Suppressor macrophage (primary cell): ENCODE measurements at regions not wholly inside any gene's neighbourhood (a gene's known extent, or its start where the extent isn't known, plus 50 kb on each side); places are given as distances from the start of the nearest gene placed in this dataset.

Experiments used
- DNase-seq, 4 experiments: peaks; one replicate each; pipeline ENCODE4 v3.0.0-alpha.2; 2020 to 2022

DNA sequence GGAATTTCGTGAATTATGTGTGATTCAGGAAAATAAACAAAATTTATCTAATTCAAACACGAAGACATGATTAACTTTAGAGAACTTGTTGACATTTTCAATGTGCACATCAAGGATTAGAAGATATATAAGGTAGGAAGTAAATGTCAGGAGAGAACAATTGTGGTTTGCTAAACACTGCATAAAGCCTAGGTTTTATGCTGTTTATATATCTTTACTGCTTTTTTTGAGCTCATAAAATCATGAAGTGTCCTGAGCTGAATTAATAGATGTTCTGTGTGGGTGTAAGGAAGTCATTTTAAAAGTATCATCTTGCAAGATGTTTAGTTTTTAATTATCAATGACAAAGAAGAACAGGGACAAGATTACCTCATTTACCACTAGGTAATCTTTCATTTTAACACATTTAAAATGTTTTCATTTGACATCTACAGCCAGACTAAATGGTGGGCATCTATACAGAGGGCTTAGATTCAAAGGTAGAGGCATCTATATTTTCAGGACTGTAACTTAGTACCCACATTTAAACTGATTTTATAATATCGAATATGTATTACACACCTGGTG is 382.8 kb downstream of the ADAMTS20 start:
- no peak for DNase-seq

- no peak for DNase-seq
Measured at GRCh38 chr12:43167691-43168090, 384.3 kb downstream of the ADAMTS20 start.

GRCh38 chr12:43165351-43165750 is 386.7 kb downstream of the ADAMTS20 start:
- no peak for DNase-seq

GRCh38 chr12:43162138-43162537 is 389.9 kb downstream of the ADAMTS20 start:
- no peak for DNase-seq

DNA sequence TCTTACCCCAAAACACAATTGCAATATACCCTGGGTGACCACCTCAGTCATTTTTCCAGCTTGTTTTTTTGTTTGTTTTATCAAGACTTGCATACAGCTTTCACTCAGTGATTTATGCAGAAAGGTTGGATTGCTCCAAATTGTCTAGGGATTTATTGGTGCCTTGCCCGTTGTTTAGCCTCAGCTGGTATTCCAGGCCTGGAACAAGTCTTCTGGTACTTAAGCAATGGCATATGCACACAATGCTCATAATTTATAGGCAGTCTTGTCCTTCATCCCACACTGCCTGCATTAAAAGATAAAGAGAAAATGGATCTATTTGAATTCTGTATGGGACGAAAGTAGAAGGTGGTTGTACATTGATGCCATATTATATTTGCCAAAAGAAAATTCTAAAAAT is 392.5 kb downstream of the ADAMTS20 start:
- DNase-seq: no peak

DNA sequence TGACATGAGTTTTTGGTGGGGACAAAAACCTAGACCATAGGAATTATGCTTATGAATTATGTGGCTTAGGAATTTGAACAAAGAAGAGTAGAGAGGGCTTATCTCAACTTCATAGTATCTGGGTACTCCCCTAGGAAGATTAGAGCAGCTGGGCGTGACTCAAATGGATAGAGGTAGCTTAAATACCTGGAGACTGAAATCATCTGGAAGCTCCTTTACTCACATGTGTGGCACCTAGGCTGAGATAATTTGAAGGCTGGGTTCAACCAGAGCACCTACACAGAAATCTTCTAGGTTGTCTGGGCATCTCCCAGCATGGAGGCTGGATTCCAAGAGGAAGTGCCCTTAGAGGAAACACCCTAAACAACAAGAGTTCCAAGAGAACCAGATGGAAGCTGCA is 393.9 kb downstream of the ADAMTS20 start:
- no peak for DNase-seq

GRCh38 chr12:43155376-43155775 is 396.6 kb downstream of the ADAMTS20 start:
- no peak for DNase-seq

DNA sequence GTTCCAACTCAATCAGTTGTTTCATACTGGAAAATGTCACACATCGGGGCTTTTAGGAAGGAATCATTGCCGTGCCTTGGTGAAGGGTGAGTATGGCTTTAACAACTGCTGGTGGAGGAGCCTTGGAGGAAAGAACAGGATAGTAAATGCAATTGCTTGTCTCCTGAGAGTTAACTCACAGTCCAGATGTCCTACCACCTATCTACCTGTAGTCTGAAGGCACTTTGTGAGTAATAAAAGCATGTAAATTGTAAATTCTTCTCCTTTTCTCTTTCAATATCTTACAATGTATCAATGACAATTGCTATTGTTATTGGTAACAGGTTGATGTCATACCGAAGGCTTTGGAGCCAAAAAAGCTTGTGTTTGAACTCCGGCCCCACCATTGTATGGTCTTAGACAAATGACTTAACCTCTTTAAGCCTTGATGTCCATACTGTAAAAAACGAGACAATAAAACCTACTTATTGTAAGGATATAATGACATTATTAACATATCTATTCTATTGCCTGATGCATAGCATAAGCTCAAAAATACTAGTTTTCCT is 397.4 kb downstream of the ADAMTS20 start:
- DNase-seq: no peak

GRCh38 chr12:43151441-43151981 is 400.5 kb downstream of the ADAMTS20 start:
- DNase-seq: no peak

DNA sequence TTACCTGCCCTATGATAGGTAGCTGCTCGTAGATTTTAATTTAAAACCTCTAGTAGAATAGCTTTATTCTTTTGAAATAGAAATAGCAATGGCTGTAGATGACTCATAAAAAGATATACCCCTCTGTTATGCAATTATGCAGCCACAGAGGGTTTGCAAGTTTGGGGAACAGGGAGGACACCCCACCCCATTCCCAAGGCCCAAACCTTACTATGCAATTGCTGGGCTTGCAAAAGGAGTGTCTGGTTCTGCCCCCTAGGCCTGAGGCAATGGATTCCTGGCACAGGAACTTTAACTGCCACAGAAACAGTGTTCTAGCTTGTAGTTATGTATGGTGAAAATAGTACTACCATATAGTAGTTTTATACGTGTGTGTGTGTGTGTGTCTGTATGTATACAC is 403.3 kb downstream of the ADAMTS20 start:
- DNase-seq: peak in 1 of 4 experiments; percentile 1

DNA sequence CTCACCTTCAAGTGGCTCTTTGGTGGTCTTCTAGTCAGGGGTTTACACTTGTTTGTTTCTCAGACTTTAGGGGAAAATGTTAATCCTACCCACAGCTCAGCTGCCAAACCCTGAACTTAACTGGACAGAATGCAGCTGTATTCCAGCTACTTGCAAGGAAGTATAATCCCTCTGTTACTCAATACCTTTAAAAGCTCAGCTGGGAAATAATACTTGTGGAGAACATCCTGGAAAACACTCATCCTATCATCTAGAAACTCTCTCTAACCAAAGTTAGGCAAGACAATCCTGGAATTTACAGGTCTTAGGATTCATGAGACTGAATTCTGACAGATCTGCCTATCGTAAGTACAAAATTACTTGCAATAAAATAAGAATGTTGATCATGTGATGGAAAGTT is 404.1 kb downstream of the ADAMTS20 start:
- DNase-seq: no peak

- DNase-seq: no peak
Measured at GRCh38 chr12:43145481-43145880, 406.5 kb downstream of the ADAMTS20 start.

DNA sequence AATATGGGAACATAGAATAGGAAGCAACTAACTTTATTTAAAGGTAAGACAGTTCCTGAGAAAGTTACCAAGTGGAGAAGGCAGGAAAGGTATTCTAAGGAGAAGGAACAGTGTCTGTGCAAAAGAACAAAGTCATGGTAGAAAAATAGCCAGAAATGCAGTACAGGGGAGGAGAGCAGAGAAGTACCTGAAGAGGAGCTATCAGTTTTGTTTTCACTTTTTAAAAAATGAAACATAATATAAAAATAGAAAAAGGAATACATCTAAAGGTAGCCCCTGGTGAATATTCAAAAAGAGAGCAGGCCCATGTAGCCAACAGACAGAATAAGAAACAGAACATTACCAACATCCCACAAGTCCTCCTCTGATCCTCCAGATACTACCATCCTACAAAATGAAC is 408.7 kb downstream of the ADAMTS20 start:
- DNase-seq: no peak

GRCh38 chr12:43132291-43132690 is 419.7 kb downstream of the ADAMTS20 start:
- DNase-seq: no peak

DNA sequence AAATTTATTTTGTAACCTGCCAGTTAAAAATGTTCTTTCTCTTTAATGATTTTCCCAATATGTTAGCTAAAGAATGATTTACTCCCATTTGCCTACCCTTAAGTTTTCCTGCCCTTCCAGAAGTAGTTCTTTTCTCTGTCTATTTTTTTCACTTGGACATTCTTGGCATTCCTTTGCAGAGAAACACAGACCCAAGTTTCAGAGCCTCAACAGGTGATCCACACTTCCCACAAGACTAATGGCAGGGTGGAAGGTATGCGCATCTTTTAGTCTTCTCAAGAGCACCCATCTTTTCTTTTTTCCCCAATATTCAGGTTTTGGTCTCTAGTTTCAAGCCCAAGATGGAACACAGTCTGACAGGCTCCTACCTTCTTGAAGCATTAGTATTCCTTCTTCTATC is 420.7 kb downstream of the ADAMTS20 start:
- no peak for DNase-seq

- DNase-seq: no peak
Measured at GRCh38 chr12:43127886-43128549, 424.0 kb downstream of the ADAMTS20 start.

DNA sequence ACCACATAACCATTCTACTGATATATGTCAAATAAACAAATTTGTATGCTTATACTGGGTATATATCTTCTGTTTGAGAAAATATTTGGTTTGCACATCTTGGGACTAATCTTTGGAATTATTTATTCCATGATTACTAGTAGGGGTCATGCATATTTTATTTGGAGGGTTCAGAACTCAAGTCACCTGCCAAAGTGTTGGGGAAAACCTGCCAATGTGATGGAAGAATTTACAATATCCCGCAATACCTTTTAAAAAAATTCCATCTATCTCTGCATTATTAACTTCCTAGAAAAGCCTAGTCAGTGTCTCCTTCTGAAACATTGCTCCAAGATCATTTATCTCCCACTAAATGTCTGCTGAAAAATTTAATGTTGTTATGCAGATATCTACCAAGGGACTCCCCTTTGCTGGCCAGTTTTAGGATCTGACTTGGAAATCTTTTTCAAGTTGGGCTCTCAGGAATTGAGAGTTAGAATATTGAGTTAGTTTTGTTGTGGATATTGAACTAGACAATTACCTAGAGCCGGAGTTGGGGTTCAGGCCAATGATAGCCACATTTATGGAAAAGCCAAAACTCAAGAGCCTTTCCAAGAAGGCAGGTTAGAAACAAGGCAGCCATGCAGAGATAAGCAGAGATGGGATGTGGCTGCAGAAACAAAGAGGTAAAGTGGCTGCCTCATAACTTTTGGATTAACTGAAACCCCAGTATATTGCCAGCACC is 425.2 kb downstream of the ADAMTS20 start:
- DNase-seq: no peak

- DNase-seq: no peak
Measured at GRCh38 chr12:43123461-43123860, 428.5 kb downstream of the ADAMTS20 start.

GRCh38 chr12:43120150-43120549 is 431.9 kb downstream of the ADAMTS20 start:
- DNase-seq: no peak

GRCh38 chr12:43118881-43119280 is 433.1 kb downstream of the ADAMTS20 start:
- DNase-seq: no peak

GRCh38 chr12:43118234-43118633 is 433.8 kb downstream of the ADAMTS20 start:
- DNase-seq: no peak

GRCh38 chr12:43117226-43117930 is 434.6 kb downstream of the ADAMTS20 start:
- DNase-seq: no peak
